Stomach (tissue), 4 donors: ENCODE measurements at regions not wholly inside any gene's neighbourhood (a gene's known extent, or its start where the extent isn't known, plus 50 kb on each side); places are given as distances from the start of the nearest gene placed in this dataset.

Experiments used
- EP300 ChIP-seq: sonication (generic); formaldehyde crosslinking; IDR thresholded peaks from one replicate; pipeline ENCODE4 v1.6.1; 2017; ENCODE audit warnings: antibody characterized with exemption
- POLR2A ChIP-seq, 4 donors: fragments of 450-650 bp; IDR thresholded peaks; one replicate each; pipeline ENCODE4 v1.6.1; 2016; ENCODE audit warnings: antibody characterized with exemption in 4 of 4, control low read depth in 2 of 4, mild to moderate bottlenecking in 1 of 4, moderate library complexity in 1 of 4
- POLR2AphosphoS5 ChIP-seq, 3 donors: sonication (generic); formaldehyde crosslinking; IDR thresholded peaks; one replicate each; pipeline ENCODE4 v1.6.1; 2016; ENCODE audit warnings: antibody characterized with exemption in 3 of 3
- TF ChIP-seq, protein P1 (sequence below), 7 experiments: fragments of 450-650 bp in 4 of 7; fragments of 200-600 bp in 3 of 7; sonication (generic) in 3 of 7; IDR thresholded peaks; one replicate each; pipeline ENCODE4 v1.5.1; 2016 to 2019; ENCODE audit warnings: antibody characterized with exemption in 7 of 7, control low read depth in 2 of 7, mild to moderate bottlenecking in 1 of 7

DNA sequence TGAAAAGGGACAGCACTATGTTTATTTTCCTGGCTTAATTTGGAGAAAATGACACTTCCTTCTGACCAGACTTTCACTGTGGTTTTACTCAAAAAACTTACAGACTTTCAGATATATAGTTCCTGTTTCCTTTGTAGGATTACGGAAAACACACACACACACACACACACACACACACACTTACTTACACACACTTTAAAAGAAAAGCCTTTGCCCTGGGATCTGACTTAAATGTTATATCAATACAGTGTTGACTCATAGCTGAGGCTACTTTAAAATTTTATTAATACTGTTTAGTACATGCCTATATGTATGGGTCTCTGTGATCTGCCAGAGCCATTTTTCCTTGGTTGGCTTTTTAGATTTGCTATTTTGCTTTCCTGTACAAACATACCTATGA, 758.3 kb downstream of the DNAH5 start:
- no peak for TF ChIP-seq POLR2A (IDR thresholded peaks at IDR 0.05)
- TF ChIP-seq, protein P1, sequence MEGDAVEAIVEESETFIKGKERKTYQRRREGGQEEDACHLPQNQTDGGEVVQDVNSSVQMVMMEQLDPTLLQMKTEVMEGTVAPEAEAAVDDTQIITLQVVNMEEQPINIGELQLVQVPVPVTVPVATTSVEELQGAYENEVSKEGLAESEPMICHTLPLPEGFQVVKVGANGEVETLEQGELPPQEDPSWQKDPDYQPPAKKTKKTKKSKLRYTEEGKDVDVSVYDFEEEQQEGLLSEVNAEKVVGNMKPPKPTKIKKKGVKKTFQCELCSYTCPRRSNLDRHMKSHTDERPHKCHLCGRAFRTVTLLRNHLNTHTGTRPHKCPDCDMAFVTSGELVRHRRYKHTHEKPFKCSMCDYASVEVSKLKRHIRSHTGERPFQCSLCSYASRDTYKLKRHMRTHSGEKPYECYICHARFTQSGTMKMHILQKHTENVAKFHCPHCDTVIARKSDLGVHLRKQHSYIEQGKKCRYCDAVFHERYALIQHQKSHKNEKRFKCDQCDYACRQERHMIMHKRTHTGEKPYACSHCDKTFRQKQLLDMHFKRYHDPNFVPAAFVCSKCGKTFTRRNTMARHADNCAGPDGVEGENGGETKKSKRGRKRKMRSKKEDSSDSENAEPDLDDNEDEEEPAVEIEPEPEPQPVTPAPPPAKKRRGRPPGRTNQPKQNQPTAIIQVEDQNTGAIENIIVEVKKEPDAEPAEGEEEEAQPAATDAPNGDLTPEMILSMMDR (IDR thresholded peaks at IDR 0.05), result no peak
- no peak for TF ChIP-seq EP300
- TF ChIP-seq POLR2AphosphoS5 (IDR thresholded peaks at IDR 0.05), result no peak
